ENCODE measurements at regions not wholly inside any gene's neighbourhood (a gene's known extent, or its start where the extent isn't known, plus 50 kb on each side); places are given as distances from the start of the nearest gene placed in this dataset.

GRCh38 chr21:28669971-28670653, 322.6 kb downstream of the LTN1 start:
- Histone ChIP-seq H2BK120ac (ENCODE audit: insufficient read depth, low read length, poor library complexity) (no peak overlapping the region), H3K79me1 (ENCODE audit: low read length) (no peaks in the 10 kb centered on the region), H2AK5ac (ENCODE audit: low read length) (no peak overlapping the region), H3K14ac (ENCODE audit: low read length) (no peak overlapping the region), H3K4me2 (ENCODE audit: low read length) (no peak overlapping the region), H3K27ac (ENCODE audit: low read depth, low read length) (no peak overlapping the region), H3K9ac (ENCODE audit: low read length) (no peak overlapping the region), H3K4me1 (ENCODE audit: control insufficient read depth in 1 of 2, insufficient read depth in 2 of 2, low read length in 2 of 2) (no peaks in the 10 kb centered on the region), H3K9me3 (ENCODE audit: insufficient read depth, low read depth, low read length) (no peaks in the 10 kb centered on the region), H2BK12ac (ENCODE audit: low read length) (no peak overlapping the region), H4K8ac (ENCODE audit: low read depth, low read length) (no peak overlapping the region), H3K18ac (ENCODE audit: low read length) (no peak overlapping the region), H3K4me3 (ENCODE audit: low read depth, low read length) (no peak overlapping the region), H2AFZ (ENCODE audit: insufficient read depth, low read length, poor library complexity) (no peak overlapping the region), H2BK5ac (ENCODE audit: low read depth, low read length, poor library complexity) (no peak overlapping the region), H3K4ac (ENCODE audit: low read depth, low read length) (no peak overlapping the region), H3K79me2 (ENCODE audit: control insufficient read depth, insufficient read depth, low read length, poor library complexity) (no peaks in the 10 kb centered on the region), H4K91ac (ENCODE audit: low read depth, low read length) (no peak overlapping the region), H3K27me3 (ENCODE audit: insufficient read depth, low read length) (no peaks in the 10 kb centered on the region), H4K12ac (ENCODE audit: low read depth, low read length) (no peak overlapping the region), H3K36me3 (ENCODE audit: control insufficient read depth in 1 of 2, insufficient read depth in 2 of 2, low read length in 2 of 2) (no peaks in the 10 kb centered on the region), H3K23ac (ENCODE audit: low read length) (no peak overlapping the region)
- no CpG with 5 or more reads among the region's 3 CpGs for WGBS (ENCODE audit: extremely low coverage, insufficient coverage, insufficient read length)
- DNase-seq, result no peak

GRCh38 chr21:28669321-28669720, 323.4 kb downstream of the LTN1 start:
- Histone ChIP-seq H3K79me1 (ENCODE audit: low read length) (no peaks in the 10 kb centered on the region), H2AFZ (ENCODE audit: insufficient read depth, low read length, poor library complexity) (no peak overlapping the region), H3K18ac (ENCODE audit: low read length) (no peak overlapping the region), H3K9ac (ENCODE audit: low read length) (no peak overlapping the region), H3K23ac (ENCODE audit: low read length) (no peak overlapping the region), H3K4me1 (ENCODE audit: control insufficient read depth in 1 of 2, insufficient read depth in 2 of 2, low read length in 2 of 2) (no peaks in the 10 kb centered on the region), H3K27ac (ENCODE audit: low read depth, low read length) (no peak overlapping the region), H3K14ac (ENCODE audit: low read length) (no peak overlapping the region), H3K4me2 (ENCODE audit: low read length) (no peak overlapping the region), H2AK5ac (ENCODE audit: low read length) (no peak overlapping the region), H3K27me3 (ENCODE audit: insufficient read depth, low read length) (no peaks in the 10 kb centered on the region), H4K8ac (ENCODE audit: low read depth, low read length) (no peak overlapping the region), H3K36me3 (ENCODE audit: control insufficient read depth in 1 of 2, insufficient read depth in 2 of 2, low read length in 2 of 2) (no peaks in the 10 kb centered on the region), H4K12ac (ENCODE audit: low read depth, low read length) (no peak overlapping the region), H2BK5ac (ENCODE audit: low read depth, low read length, poor library complexity) (no peak overlapping the region), H3K79me2 (ENCODE audit: control insufficient read depth, insufficient read depth, low read length, poor library complexity) (no peaks in the 10 kb centered on the region), H2BK12ac (ENCODE audit: low read length) (no peak overlapping the region), H3K4me3 (ENCODE audit: low read depth, low read length) (no peak overlapping the region), H3K9me3 (ENCODE audit: insufficient read depth, low read depth, low read length) (no peaks in the 10 kb centered on the region), H2BK120ac (ENCODE audit: insufficient read depth, low read length, poor library complexity) (no peak overlapping the region), H4K91ac (ENCODE audit: low read depth, low read length) (no peak overlapping the region), H3K4ac (ENCODE audit: low read depth, low read length) (no peak overlapping the region)
- no CpG with 5 or more reads among the region's 2 CpGs for whole genome bisulfite sequencing (ENCODE audit: extremely low coverage, insufficient coverage, insufficient read length)
- DNase-seq, result no peak

GRCh38 chr21:28663754-28664153, 328.9 kb downstream of the LTN1 start:
- no peak overlapping the region for H3K4me2 ChIP-seq (ENCODE audit: low read length)
- H3K14ac ChIP-seq (ENCODE audit: low read length), result no peak overlapping the region
- no peak overlapping the region for H4K91ac ChIP-seq (ENCODE audit: low read depth, low read length)
- H3K9me3 ChIP-seq (ENCODE audit: insufficient read depth, low read depth, low read length), result no peaks in the 10 kb centered on the region
- H4K12ac ChIP-seq (ENCODE audit: low read depth, low read length), result no peak overlapping the region
- no peak overlapping the region for H4K8ac ChIP-seq (ENCODE audit: low read depth, low read length)
- H2AFZ ChIP-seq (ENCODE audit: insufficient read depth, low read length, poor library complexity), result no peak overlapping the region
- H3K4ac ChIP-seq (ENCODE audit: low read depth, low read length), result no peak overlapping the region
- no peak for DNase-seq
- H3K18ac ChIP-seq (ENCODE audit: low read length), result no peak overlapping the region
- H2BK5ac ChIP-seq (ENCODE audit: low read depth, low read length, poor library complexity), result no peak overlapping the region
- H3K9ac ChIP-seq (ENCODE audit: low read length), result no peak overlapping the region
- no peak overlapping the region for H2BK12ac ChIP-seq (ENCODE audit: low read length)
- H3K27me3 ChIP-seq (ENCODE audit: insufficient read depth, low read length), result no peaks in the 10 kb centered on the region
- no peak overlapping the region for H2AK5ac ChIP-seq (ENCODE audit: low read length)
- H3K79me2 ChIP-seq (ENCODE audit: control insufficient read depth, insufficient read depth, low read length, poor library complexity), result no peaks in the 10 kb centered on the region
- WGBS (ENCODE audit: extremely low coverage, insufficient coverage, insufficient read length), result no CpG with 5 or more reads among the region's 5 CpGs
- peaks cover 0 to 4% of the 10 kb centered on the region in 2 experiments for H3K4me1 ChIP-seq (ENCODE audit: control insufficient read depth in 1 of 2, insufficient read depth in 2 of 2, low read length in 2 of 2)
- no peak overlapping the region for H3K4me3 ChIP-seq (ENCODE audit: low read depth, low read length)
- no peaks in the 10 kb centered on the region for H3K79me1 ChIP-seq (ENCODE audit: low read length)
- H2BK120ac ChIP-seq (ENCODE audit: insufficient read depth, low read length, poor library complexity), result no peak overlapping the region
- no peak overlapping the region for H3K27ac ChIP-seq (ENCODE audit: low read depth, low read length)
- H3K23ac ChIP-seq (ENCODE audit: low read length), result no peak overlapping the region
- H3K36me3 ChIP-seq (ENCODE audit: control insufficient read depth in 1 of 2, insufficient read depth in 2 of 2, low read length in 2 of 2), result no peaks in the 10 kb centered on the region

GRCh38 chr21:28663111-28663693, 329.5 kb downstream of the LTN1 start:
- no peaks in the 10 kb centered on the region for H3K27me3 ChIP-seq (ENCODE audit: insufficient read depth, low read length)
- no peak overlapping the region for H3K9ac ChIP-seq (ENCODE audit: low read length)
- no peak overlapping the region for H3K14ac ChIP-seq (ENCODE audit: low read length)
- H4K8ac ChIP-seq (ENCODE audit: low read depth, low read length), result no peak overlapping the region
- no peaks in the 10 kb centered on the region for H3K79me1 ChIP-seq (ENCODE audit: low read length)
- no peak overlapping the region for H3K18ac ChIP-seq (ENCODE audit: low read length)
- no peaks in the 10 kb centered on the region for H3K9me3 ChIP-seq (ENCODE audit: insufficient read depth, low read depth, low read length)
- no peak overlapping the region for H4K91ac ChIP-seq (ENCODE audit: low read depth, low read length)
- DNase-seq, result no peak
- H3K4ac ChIP-seq (ENCODE audit: low read depth, low read length), result no peak overlapping the region
- no peak overlapping the region for H3K4me3 ChIP-seq (ENCODE audit: low read depth, low read length)
- no peak overlapping the region for H4K12ac ChIP-seq (ENCODE audit: low read depth, low read length)
- H2BK12ac ChIP-seq (ENCODE audit: low read length), result no peak overlapping the region
- peaks cover 0 to 4% of the 10 kb centered on the region in 2 experiments for H3K4me1 ChIP-seq (ENCODE audit: control insufficient read depth in 1 of 2, insufficient read depth in 2 of 2, low read length in 2 of 2)
- no peak overlapping the region for H2BK5ac ChIP-seq (ENCODE audit: low read depth, low read length, poor library complexity)
- no peaks in the 10 kb centered on the region for H3K79me2 ChIP-seq (ENCODE audit: control insufficient read depth, insufficient read depth, low read length, poor library complexity)
- no peak overlapping the region for H3K27ac ChIP-seq (ENCODE audit: low read depth, low read length)
- no peak overlapping the region for H2BK120ac ChIP-seq (ENCODE audit: insufficient read depth, low read length, poor library complexity)
- no peak overlapping the region for H3K4me2 ChIP-seq (ENCODE audit: low read length)
- H3K23ac ChIP-seq (ENCODE audit: low read length), result no peak overlapping the region
- no peaks in the 10 kb centered on the region for H3K36me3 ChIP-seq (ENCODE audit: control insufficient read depth in 1 of 2, insufficient read depth in 2 of 2, low read length in 2 of 2)
- H2AFZ ChIP-seq (ENCODE audit: insufficient read depth, low read length, poor library complexity), result no peak overlapping the region
- no CpG with 5 or more reads among the region's 4 CpGs for WGBS (ENCODE audit: extremely low coverage, insufficient coverage, insufficient read length)
- H2AK5ac ChIP-seq (ENCODE audit: low read length), result no peak overlapping the region
